ENCODE measurements at regions not wholly inside any gene's neighbourhood (a gene's known extent, or its start where the extent isn't known, plus 50 kb on each side); places are given as distances from the start of the nearest gene placed in this dataset.
"Not testable (repeated sequence)": the region's sequence is repeated elsewhere in the genome, so short reads cannot be mapped to it uniquely, and the experiment has no call there.

DNA sequence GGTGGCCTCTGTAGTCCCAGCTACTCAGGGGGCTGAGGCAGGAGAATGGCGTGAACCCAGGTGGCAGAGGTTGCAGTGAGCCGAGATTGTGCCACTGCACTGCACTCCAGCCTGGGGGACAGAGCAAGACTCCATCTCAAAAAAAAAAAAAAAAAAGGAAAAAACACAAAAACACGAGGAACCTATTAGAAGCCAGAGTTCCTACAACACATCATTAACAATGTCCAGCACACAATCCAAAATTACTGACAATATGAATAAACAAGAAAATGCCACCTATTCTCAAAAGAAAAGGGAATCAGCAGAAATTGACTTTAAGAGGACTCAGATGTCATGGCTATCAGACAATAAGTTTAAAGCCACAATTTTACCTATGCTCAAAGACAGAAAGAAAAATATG is 57.3 kb upstream of the HS3ST3A1 start:
- not testable (repeated sequence) for DNase-seq

DNA sequence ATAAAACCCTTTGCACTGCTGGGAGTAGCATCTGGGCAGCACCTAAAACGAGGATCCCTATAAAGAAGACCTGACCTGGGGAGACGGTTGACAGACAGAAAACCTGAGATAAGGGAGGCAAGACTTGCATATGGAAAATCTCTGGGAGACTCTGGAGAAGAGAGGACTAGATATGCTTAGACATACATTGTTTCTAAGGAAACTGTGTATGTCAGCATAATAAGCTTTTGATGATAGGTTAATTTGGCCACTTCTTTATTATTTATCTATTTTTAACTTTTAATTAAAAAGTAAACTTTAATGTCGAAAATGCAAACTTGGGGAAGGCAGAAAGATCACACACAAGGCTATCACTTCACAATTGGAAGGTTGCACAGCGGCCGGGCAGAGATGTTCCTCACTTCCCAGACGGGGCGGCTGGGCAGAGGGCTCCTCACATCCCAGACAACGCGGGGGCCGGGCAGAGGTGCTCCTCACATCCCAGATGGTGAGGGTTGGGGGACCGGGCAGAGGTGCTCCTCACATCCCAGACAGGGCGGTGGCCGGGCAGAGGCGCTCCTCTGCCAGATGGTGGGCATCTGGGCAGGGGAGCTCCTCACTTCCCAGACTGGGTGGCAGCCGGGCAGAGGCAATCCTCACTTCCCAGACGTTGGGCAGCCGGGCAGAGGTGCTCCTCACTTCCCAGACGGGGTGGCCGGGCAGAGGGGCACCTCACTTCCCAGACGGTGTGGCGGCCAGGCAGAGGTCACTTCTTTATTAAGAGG is 64.3 kb upstream of the HS3ST3A1 start:
- no peak for DNase-seq

DNA sequence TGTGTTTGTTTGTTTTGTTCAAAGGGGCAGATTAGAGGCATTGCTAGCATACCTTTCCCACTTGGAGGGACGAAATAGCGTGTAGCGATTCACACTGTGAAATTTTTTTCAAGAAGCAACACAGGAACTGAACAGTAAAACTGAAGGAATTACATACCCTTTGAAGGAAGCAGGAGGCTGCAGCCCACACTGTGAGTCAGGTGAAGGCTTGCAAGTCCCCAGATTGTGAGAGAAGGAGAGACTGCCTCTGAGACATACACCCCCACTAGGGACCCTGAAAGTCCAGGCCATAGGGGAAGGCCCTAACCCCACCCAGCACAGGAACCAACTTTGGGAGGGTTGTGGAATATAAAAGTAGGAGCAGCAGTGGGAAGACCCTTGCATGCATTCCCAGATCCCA is 69.6 kb upstream of the HS3ST3A1 start:
- no peak for DNase-seq

DNA sequence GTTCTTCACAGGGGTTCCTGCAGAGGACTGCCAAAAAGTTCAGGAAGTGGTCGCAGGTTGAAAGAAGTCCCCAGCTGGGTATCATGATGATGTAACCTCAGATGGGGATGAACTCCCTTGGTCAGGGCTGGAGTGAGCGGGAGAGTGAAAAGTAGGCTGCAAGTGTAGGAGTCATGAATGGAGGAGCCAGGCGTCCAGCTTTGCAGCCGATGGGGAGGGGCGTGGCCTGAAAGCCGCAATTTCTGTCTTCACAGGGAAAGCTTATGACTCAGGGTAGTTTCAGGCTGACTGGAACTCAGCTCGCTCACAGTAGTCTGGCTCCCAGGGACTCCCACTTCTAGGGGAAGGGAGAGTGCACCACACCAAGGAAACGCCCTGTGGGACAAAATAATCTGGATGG is 70.0 kb upstream of the HS3ST3A1 start:
- no peak for DNase-seq

DNA sequence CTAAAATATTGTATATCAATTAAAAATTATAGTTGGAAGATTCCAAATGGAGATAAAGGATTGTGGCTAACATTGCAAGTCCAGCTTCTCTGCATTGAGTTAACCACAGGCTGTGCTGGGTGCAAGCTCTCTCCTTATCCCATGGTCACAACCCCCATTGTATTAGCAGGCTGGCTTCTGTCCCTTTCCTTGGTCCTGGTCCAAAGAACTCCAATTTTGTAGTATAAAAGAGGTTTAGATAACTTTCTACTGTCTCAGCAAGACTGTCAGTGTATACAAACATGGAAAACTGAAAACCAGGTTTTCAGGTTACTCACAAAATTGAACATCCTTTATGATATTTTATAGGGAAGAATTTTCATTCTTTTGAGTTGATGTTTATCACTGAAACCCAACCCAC is 76.6 kb upstream of the HS3ST3A1 start:
- no peak for DNase-seq

DNA sequence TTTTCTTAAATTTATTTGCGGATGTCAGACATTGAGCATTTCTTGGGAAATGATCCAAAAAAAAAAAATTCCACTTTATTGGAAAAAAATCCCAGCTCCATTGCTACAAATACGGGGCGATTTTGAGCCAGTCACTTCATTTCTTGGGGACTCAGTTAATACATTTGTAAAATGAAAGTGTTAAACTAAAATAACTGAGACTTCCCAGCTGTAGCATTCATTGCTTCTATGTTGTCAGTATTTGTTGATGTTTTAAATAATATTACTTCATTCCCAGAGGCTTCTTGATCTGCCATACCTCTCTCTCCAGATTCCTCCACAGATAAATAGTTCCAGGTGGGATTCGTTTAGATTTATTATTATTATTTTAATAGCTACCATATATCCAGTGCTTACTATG is 77.1 kb upstream of the HS3ST3A1 start:
- no peak for DNase-seq

DNA sequence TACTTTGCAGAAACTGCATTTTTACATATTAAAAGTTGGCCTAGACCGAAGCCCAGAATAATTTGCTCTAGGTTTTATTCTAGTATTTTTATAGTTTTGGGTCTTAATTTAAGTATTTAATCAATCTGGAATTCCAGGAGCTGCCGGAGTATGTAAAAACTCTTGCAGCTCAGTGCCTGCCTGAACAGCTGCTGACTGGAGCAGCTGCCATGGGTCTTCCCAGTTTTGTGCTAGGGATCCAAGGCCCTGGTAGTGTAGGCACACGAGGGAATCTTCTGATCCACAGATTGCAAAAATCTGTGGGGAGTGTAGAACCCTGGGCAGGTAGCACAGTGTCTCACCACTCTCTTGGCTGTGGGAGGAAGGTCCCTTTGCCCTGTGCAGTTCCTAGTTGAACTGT is 87.0 kb upstream of the HS3ST3A1 start:
- no peak for DNase-seq

DNA sequence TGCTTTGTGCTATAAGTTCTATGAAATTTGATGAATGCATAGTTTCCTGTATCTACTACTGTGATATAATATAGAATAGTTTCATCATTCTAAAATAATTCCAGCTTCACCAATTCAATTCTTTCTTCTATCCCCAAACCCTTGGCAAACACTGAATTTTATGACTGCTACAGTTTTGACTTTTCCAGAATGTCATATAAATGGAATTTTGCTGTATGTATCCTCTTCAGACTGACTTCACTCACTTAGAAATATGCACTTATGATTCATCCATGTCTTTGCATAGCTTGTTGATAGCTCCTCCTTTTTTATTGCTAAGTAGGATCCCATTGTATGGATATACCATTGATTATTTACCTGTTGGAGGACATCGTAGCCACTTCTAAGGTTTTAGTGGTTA is 89.1 kb upstream of the HS3ST3A1 start:
- no peak for DNase-seq

DNA sequence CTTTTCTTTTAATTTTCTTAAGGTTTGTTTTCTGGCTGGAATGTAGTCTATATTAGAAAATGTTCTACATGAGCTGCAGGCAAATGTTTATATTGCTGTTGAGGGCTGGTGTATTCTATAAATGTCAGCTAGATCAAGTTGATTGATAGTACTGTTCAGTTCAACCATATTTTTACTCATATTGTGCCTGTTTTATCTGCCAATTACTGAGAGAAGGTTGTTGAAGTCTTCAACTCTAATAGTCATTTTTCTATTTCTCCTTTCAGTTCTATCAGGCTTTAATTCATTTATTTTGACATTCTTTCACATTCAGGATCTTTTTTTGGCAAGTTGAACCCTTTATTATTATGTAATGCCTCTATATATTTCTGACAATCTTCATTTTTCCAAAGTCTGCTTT is 93.2 kb upstream of the HS3ST3A1 start:
- DNase-seq: no peak

DNA sequence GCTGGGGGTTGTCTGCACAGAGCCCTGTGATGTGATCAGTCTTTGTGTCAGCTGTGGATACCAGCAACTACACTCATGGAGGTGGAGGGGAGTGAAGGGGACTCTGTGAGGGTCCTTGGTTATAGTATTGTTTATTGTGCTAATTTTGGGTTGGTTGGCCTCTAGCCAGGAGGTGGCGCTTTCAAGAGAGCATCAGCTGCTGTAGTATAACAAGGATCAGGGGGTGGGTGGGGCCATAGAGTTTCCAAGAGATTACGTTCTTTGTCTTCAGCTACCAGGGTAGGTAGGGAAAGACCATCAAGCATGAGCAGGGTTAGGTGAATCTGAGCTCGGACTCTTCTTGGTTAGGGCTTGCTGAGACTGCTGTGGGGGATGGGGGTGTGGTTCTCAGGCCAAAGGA is 97.1 kb upstream of the HS3ST3A1 start:
- no peak for DNase-seq

DNA sequence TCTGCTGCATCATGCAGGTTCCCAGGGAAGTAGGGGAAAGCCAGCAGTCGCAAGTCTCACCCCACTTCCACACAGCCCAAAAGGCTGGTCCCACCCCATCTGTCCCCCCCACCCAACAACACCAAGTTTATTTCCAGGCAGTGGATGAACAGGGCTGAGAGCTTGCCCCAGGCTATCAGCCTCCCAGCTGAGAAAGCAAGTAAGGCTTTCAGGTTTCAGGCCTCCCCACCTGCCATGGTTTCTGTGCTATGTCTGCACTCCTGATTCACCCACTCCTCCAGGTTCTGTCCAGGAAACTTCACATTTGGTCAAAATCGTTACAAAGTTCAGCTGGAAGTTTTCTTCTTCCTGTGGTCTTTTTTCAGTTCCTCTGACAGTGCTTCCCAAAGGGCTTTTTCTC is 97.5 kb upstream of the HS3ST3A1 start:
- DNase-seq: no peak

DNA sequence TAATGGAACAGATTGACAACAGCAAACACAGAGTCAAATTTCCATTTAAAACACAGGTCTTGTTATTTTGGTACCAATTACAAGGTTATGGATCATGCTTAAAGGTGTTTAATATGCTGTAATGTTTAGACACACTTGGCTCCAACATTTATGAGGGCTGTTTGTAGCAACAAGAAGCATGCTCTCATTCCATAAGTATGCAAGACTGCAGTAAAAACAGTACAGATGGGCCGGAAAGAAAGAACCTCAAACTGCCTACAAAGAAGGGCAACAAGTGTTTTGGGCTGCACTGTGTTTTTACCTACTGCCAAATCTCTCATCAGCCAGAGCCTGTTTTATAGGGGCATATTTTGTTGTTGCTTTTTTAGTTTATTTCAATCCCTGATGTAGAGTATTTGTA is 100.5 kb upstream of the HS3ST3A1 start:
- no peak for DNase-seq

DNA sequence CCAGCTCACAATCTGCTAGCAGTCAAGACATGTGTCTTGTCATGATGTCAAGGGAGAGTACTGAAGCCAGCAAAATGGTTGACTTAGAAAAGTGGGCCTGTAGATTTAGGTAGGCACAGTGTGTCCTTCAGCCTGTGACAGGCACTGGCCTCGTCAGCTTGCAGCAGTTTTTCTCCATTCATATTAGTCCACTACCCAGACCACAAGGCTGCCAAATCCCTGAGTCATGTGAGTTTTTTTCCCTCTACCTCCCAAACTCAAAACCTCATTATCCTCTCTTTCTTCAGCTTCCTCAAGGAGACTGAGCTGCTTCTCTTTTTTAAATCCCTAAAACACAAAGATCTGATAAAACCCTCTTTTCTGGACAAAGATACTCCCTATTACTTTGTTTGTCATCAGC is 102.6 kb upstream of the HS3ST3A1 start:
- no peak for DNase-seq

DNA sequence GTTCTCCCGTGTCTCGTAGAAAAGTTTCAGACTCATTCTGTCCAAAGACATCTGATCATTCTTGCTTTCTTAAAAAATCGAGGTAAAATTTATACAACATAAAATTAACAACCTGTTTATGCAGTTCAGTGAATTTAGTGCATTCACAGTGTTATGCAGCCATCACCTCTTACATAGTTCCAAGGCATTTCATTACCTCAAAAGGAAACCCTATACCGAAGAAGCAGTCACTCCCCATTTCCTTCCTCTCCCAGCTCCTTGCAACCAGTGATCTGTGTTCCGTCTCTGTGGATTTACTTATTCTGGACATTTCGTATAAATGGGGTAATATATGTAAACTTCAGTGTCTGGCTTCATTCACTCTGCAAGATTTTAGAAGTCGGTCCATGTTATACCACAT is 103.5 kb upstream of the HS3ST3A1 start:
- DNase-seq: no peak

DNA sequence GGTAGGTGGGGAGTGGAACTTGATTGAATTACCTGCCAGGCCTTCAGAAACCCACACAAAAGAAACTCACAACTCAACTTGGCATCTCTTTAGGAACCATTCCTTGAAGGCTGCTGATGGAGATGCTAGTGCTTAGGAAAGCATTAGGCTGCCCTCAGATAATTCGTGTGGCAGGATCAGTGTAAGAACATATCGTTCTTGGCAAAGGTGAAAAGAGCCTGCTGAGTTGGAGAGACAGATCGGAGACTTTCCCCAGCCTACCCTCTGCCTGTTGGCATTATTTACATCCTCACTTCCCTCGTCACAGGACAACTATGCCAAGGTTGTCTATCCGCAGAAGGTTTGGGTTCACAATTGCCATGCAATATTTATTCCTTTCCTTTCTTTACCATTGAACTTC is 120.0 kb upstream of the HS3ST3A1 start:
- DNase-seq: no peak

DNA sequence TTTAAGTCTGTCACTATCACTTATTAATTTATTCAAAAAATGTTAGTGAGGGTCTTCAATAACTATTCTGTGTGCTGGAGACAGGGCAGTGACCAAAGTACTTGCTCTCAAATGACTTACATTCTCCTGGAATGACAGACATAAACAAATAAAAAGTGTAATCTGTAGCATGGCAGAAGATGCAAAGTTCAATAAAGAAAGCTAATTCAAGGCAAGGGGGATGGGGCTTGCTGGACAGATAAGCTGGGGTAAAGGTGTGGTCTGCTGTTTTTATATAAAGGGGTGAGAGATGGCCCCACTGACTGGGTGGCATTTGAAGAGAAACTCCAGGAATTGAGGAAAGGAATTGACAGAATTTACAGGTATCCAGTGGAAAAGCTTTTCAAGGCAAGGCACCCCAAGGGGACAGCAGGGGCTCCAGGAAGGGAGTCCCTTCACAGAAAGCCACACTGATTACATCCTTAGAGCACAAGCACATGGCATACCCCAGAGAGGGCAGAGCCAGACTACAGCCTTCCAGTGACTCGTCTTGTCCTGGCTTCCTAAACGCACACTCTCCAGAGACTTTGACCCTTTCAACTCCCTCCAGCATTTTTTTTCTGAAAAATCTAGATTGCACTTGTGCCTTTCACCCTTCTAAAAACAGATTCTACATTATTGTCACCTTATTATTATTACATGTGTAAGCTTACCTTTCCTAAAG is 123.7 kb upstream of the HS3ST3A1 start:
- no peak for DNase-seq

DNA sequence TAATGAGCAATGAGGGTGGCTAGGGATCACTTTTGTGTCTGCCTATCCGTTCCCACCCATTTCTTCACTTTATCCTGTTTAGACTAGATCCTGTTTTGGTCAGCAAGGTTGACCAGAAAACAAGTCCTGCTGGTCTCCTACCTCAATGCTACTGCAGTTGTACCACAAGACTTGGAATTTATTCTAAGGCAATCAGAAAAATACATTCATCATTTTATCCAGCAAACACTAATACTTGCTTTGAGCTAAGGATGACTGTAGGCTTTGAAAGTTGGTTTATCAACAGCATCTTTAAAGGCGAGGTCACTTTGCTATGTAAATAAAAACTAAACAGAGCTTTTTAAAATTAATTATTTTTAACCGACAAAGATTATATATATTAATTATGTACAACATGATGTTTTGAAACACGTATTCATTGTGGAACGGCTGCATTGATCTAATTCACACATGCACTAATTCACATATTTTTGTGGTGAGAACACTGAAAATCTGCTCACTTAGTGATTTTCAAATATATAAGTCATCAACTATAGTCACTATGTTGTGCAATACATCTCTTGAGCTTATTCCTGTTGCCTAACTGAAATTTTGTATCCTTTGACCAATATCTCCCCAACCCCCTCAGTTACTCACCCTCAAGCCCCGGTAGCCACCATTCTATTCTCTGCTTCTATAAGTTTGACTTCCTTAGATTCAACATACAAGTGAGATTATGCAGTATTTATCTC is 125.9 kb upstream of the HS3ST3A1 start:
- DNase-seq: no peak

DNA sequence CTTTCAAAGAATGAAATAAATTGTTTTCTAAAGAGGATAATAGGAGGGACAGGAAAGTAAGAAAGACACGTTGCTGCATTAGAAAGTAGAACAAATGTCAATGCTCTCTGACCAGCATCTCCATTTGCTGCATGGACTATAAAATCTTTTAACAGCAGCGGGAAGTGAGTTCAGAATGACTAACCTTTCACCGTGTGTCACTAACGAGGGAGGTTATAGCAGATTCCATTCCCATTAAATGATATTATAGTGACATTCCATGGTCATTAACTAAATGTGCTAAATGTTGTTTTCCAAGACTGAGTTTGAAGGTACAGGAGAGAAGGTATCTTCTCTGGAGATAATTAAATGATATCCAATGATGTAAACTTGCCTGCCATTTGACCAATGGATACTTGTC is 127.1 kb upstream of the HS3ST3A1 start:
- no peak for DNase-seq

DNA sequence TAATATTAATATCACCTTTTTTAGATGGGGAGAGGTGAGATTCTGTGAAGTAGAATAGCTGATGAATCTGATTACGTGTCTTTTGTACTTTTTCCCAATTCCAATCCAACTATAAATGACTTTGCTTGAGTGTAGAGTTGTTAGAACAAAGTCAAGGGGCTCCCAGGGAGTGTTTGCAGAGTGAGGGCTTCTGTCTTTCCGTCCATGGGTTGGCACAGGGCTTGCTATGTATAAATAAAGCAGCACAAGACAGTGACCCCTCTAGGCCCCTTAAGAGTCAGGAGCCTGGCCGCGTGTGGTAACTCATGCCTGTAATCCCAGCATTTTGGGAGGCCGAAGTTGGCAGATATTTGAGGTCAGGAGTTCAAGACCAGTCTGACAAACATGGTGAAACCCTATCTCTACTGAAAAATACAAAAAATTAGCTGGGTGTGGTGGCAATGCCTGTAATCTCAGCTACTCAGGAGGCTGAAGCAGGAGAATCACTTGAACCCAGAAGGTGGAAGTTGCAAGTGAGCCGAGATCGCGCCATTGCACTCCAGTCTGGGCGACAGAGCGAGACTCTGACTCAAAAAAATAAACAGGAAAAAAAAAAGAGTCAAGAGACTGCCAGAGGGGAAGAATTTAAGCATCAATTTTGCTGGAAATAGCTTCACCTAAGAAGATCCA is 127.9 kb upstream of the HS3ST3A1 start:
- DNase-seq: no peak

DNA sequence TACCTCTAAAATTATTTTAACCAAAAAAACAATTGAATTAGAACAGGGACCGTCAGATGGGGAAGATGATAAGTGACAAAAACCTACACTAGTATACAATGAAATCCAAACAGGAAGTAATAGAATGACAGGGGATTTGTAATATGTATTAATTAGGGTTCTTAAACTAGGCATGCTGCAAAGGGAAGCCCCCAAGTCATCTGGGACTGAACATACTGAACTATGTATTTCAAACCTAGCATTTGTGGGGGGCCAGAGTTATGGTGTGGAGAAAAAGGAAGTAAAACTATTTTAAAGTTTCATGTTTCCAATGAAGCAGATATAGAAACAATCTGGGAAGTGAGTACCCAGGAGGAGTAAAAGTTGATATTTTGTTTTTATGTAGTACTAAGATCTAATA is 133.2 kb upstream of the HS3ST3A1 start:
- DNase-seq: no peak

DNA sequence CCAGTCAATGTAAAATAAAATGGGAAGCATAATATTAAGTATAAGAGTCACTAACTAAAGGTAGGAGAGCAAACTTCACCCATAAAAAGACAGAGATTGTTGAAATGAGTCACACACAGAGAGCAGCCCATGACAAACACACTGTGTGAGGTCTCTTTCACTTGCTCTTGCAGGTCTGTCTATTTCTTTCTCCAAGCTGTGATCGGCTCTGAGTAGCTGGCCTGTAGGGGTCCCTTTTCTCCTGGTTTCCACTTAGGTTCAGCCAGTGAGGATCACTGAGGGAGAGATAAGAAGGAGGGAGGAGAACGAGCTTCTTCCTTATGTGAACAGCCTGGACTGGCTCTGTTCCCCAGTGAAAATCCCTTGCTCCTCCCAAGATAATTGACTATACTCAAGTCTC is 133.7 kb upstream of the HS3ST3A1 start:
- no peak for DNase-seq

DNA sequence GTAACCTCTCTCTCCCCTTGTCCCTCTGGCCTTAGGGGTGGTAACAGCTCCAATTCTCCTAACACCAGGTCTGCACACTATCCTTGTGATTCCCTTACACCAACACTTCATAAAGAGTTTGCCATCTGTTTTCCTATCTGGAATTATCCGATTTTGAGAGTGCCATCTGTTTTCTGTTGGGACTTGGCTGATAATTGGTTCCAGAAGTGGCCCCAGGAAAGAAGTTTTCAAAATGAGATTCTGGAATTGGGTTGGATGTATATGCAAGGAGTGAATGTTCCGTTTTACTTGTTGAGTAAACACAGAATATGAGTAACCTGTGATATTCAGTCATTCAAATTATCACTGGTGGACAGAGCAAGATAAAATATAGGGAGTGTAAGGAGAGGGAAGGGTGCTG is 134.1 kb upstream of the HS3ST3A1 start:
- no peak for DNase-seq

DNA sequence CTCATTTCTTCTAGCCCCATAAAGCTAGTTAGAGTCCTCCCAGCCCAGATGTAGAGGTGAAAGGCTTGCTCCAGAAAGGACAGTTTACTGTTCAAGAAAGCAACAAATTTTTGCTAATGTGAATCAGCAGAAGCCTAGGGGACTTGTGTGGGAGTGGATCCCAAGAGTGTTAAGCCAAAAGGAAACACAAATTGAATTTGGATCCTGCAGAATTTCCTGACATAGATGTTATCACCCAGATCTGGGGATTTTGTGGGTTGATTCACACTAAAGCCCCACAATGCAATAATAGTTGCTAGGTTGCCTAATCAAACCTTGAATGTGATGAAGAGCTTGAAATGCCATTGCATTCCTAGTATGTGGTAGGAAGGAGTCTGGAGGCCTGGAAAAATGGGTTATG is 135.2 kb upstream of the HS3ST3A1 start:
- DNase-seq: no peak

DNA sequence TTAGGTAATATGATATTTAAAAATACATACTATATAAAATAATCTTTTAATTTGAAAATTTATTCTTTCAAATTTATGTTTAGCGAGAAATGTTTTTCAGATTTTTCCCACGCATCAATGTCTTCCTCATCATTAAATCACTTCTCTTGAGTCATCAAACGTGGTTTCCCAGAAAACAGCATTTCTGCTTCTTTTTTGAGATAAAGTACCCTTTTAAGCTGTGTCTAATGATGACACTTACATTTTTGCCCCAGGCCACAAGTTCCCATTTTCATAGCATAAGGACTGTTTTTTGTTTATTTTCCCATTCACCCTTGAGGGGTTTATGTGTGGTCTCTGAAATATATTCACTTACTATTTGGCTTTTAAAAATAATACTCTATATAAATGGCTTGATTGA is 139.0 kb upstream of the HS3ST3A1 start:
- DNase-seq: no peak
